ENCODE measurements at regions not wholly inside any gene's neighbourhood (a gene's known extent, or its start where the extent isn't known, plus 50 kb on each side); places are given as distances from the start of the nearest gene placed in this dataset.

DNA sequence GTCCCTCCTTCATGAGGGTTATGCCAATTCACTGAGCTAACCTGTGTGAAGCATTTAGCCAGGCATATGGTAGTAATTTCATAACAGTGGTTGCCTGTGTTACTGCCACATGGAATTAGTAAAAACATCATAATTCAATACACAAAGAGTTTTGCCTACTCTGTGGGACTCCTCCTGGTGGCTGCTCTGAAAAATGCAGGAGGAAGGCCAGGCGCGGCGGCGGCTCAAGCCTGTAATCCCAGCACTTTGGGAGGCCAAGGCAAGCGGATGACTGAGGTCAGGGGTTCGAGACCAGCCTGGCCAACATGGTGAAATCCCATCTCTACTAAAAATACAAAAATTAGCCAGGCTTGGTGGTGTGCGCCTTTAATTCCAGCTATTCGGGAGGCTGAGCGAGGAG lies 547.3 kb downstream of the CDK5RAP2 start:
- Histone ChIP-seq H3K27ac (no peak overlapping the region), H3K4me3 (no peak overlapping the region), H3K36me3 (no peaks in the 10 kb centered on the region), H3K9me3 (no peaks in the 10 kb centered on the region), H3K4me1 (no peaks in the 10 kb centered on the region), H3K27me3 (no peaks in the 10 kb centered on the region)
- TF ChIP-seq POLR2AphosphoS5 (IDR thresholded peaks at IDR 0.05; ENCODE audit: insufficient read depth in 1 of 2, low read depth in 1 of 2) = no peak
- TF ChIP-seq, protein P1, sequence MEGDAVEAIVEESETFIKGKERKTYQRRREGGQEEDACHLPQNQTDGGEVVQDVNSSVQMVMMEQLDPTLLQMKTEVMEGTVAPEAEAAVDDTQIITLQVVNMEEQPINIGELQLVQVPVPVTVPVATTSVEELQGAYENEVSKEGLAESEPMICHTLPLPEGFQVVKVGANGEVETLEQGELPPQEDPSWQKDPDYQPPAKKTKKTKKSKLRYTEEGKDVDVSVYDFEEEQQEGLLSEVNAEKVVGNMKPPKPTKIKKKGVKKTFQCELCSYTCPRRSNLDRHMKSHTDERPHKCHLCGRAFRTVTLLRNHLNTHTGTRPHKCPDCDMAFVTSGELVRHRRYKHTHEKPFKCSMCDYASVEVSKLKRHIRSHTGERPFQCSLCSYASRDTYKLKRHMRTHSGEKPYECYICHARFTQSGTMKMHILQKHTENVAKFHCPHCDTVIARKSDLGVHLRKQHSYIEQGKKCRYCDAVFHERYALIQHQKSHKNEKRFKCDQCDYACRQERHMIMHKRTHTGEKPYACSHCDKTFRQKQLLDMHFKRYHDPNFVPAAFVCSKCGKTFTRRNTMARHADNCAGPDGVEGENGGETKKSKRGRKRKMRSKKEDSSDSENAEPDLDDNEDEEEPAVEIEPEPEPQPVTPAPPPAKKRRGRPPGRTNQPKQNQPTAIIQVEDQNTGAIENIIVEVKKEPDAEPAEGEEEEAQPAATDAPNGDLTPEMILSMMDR (IDR thresholded peaks at IDR 0.05) = no peak
- TF ChIP-seq POLR2A (IDR thresholded peaks at IDR 0.05) = no peak
- no peak for DNase-seq (ENCODE audit: extremely low spot score in 2 of 2)
- intact Hi-C loops (cut with DNase I) = no loop called here

DNA sequence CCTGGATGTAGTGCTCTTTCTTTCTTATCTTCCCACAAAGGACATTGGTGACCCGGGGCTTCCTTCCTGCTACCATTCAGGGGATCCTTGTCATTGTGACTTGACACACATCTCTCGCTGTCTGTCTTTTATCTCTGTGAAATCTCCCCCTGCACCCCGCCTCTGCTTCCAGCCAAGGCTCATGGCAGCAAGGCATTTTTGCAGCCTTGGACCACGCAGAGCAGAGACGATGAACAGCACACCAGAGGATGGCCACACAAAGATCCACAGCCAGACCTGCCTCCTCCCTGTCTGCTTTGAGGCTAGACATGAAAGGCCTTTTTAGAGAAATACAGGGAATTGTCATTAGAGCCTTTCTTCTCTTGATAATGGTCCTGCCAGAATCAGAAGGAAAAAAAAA lies 549.1 kb downstream of the CDK5RAP2 start:
- Histone ChIP-seq H3K36me3 (no peaks in the 10 kb centered on the region), H3K9me3 (no peaks in the 10 kb centered on the region), H3K4me3 (no peak overlapping the region), H3K27me3 (no peaks in the 10 kb centered on the region), H3K4me1 (no peaks in the 10 kb centered on the region), H3K27ac (no peak overlapping the region)
- intact Hi-C loops (cut with DNase I) = no loop called here
- TF ChIP-seq, protein P1 (IDR thresholded peaks at IDR 0.05) = no peak
- TF ChIP-seq POLR2AphosphoS5 (IDR thresholded peaks at IDR 0.05; ENCODE audit: insufficient read depth in 1 of 2, low read depth in 1 of 2) (no peak), POLR2A (IDR thresholded peaks at IDR 0.05) (no peak)
- no peak for DNase-seq (ENCODE audit: extremely low spot score in 2 of 2)

DNA sequence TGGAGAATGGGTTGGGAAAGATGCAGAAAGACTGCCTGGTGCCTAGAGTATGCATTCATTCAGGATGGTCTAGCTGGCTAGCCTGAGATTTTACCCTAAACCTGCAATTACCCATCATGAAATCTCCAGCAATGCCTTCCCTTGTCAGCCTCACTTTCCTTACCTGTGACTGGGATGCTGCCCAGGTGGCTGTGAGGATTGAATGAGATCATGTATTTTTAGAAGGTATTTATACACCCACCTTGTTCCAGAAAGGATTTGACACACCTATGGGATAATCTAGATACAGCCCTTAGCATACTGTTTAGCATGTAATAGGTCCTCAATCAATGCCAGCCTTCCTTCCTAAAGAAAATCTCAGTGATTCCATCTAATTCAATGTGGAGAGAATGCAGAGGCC lies 561.4 kb downstream of the CDK5RAP2 start:
- intact Hi-C loops (cut with DNase I) = no loop called here
- no peaks in the 10 kb centered on the region for H3K36me3 ChIP-seq
- no peak for DNase-seq (ENCODE audit: extremely low spot score in 2 of 2)
- no peaks in the 10 kb centered on the region for H3K9me3 ChIP-seq
- H3K27me3 ChIP-seq = no peaks in the 10 kb centered on the region
- H3K4me1 ChIP-seq = no peaks in the 10 kb centered on the region
- no peak overlapping the region for H3K27ac ChIP-seq
- no peak for TF ChIP-seq POLR2AphosphoS5 (IDR thresholded peaks at IDR 0.05; ENCODE audit: insufficient read depth in 1 of 2, low read depth in 1 of 2)
- TF ChIP-seq POLR2A (IDR thresholded peaks at IDR 0.05) = no peak
- TF ChIP-seq, protein P1 (IDR thresholded peaks at IDR 0.05) = no peak
- no peak overlapping the region for H3K4me3 ChIP-seq

DNA sequence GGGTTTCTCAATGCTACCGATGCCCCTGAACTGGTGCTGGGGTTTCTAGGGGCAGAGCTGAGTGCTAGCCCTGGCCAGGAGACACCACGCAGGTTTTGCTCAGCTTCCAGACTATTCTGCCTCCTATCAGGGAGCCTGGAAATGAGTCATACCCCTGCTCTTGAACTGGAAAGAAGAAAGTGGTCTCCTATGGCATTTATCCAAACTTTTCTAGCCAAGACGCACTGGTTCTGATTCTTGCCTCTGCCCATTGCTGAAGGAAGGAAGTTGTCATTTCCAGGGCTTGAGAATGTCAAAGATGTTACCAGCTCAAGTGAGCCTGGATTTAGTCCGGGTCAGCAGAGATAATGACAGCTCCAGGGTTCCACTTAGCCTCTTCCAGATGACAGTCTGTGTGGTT lies 561.9 kb downstream of the CDK5RAP2 start:
- H3K27me3 ChIP-seq = no peaks in the 10 kb centered on the region
- H3K27ac ChIP-seq = no peak overlapping the region
- DNase-seq (ENCODE audit: extremely low spot score in 2 of 2) = no peak
- TF ChIP-seq, protein P1 (IDR thresholded peaks at IDR 0.05) = no peak
- no peak for TF ChIP-seq POLR2A (IDR thresholded peaks at IDR 0.05)
- TF ChIP-seq POLR2AphosphoS5 (IDR thresholded peaks at IDR 0.05; ENCODE audit: insufficient read depth in 1 of 2, low read depth in 1 of 2) = no peak
- H3K36me3 ChIP-seq = no peaks in the 10 kb centered on the region
- intact Hi-C loops (cut with DNase I) = no loop called here
- H3K4me1 ChIP-seq = no peaks in the 10 kb centered on the region
- no peaks in the 10 kb centered on the region for H3K9me3 ChIP-seq
- H3K4me3 ChIP-seq = no peak overlapping the region

DNA sequence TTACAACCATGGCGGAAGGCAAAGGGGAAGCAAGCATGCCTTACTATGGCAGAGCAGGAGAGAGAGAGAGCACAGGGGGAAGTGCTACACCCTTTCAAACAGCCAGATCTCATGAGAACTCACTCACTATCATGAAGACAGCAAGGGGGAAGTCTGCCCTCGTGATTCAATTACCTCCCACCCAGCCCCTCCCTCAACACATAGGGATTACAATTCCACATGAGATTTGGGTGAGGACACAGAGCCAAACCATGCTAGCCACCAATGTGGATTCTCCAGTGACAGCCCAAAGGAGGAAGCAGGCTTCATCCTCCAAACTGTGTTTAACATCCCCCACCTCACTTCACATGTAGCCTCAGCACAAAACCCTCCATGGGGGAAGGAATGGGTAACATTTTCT lies 563.7 kb downstream of the CDK5RAP2 start:
- Histone ChIP-seq H3K4me3 (no peak overlapping the region), H3K4me1 (no peaks in the 10 kb centered on the region), H3K9me3 (no peaks in the 10 kb centered on the region), H3K27me3 (no peaks in the 10 kb centered on the region), H3K36me3 (no peaks in the 10 kb centered on the region), H3K27ac (no peak overlapping the region)
- TF ChIP-seq POLR2A (IDR thresholded peaks at IDR 0.05) = no peak
- no peak for TF ChIP-seq POLR2AphosphoS5 (IDR thresholded peaks at IDR 0.05; ENCODE audit: insufficient read depth in 1 of 2, low read depth in 1 of 2)
- TF ChIP-seq, protein P1 (IDR thresholded peaks at IDR 0.05) = no peak
- no peak for DNase-seq (ENCODE audit: extremely low spot score in 2 of 2)
- intact Hi-C loops (cut with DNase I) = no loop called here
